HG03469 (cell line): ENCODE measurements at regions not wholly inside any gene's neighbourhood (a gene's known extent, or its start where the extent isn't known, plus 50 kb on each side); places are given as distances from the start of the nearest gene placed in this dataset.
"Not testable (repeated sequence)": the region's sequence is repeated elsewhere in the genome, so short reads cannot be mapped to it uniquely, and the experiment has no call there.

Experiments
- ATAC-seq: cut with Tn5 transposase; IDR thresholded peaks from one replicate; pipeline ENCODE4 v1.9.1; 2021; ENCODE audit warnings: mild to moderate bottlenecking, moderate library complexity, moderate number of reproducible peaks; ENCODE audit not compliant: unreplicated experiment

- no peak for ATAC-seq
These were observed 847.7 kb downstream of the NCAM2 start for GRCh38 chr21:21845901-21846300.

GRCh38 chr21:21851205-21851604 is 853.0 kb downstream of the NCAM2 start:
- ATAC-seq, result no peak

GRCh38 chr21:21851657-21852056 is 853.4 kb downstream of the NCAM2 start:
- no peak for ATAC-seq

GRCh38 chr21:21858502-21859334 is 860.5 kb downstream of the NCAM2 start:
- no peak for ATAC-seq

GRCh38 chr21:21860888-21861287 is 862.7 kb downstream of the NCAM2 start:
- ATAC-seq, result no peak

GRCh38 chr21:21864321-21864840 is 866.2 kb downstream of the NCAM2 start:
- no peak for ATAC-seq

- ATAC-seq, result no peak
These were observed 899.2 kb downstream of the NCAM2 start for GRCh38 chr21:21897275-21897883.

GRCh38 chr21:21898801-21899200 is 900.6 kb downstream of the NCAM2 start:
- no peak for ATAC-seq

GRCh38 chr21:21902416-21902815 is 904.2 kb downstream of the NCAM2 start:
- ATAC-seq, result not testable (repeated sequence)

GRCh38 chr21:21907271-21907670 is 909.1 kb downstream of the NCAM2 start:
- ATAC-seq, result no peak

GRCh38 chr21:21915816-21916215 is 917.6 kb downstream of the NCAM2 start:
- ATAC-seq, result no peak

- ATAC-seq, result no peak
These were observed 923.4 kb downstream of the NCAM2 start for GRCh38 chr21:21921410-21922232.

GRCh38 chr21:21929226-21929625 is 931.0 kb downstream of the NCAM2 start:
- ATAC-seq, result no peak

GRCh38 chr21:21929789-21930188 is 931.6 kb downstream of the NCAM2 start:
- no peak for ATAC-seq

- ATAC-seq, result no peak
These were observed 954.4 kb downstream of the NCAM2 start for GRCh38 chr21:21952566-21952965.

- no peak for ATAC-seq
These were observed 957.0 kb downstream of the NCAM2 start for GRCh38 chr21:21955204-21955603.

GRCh38 chr21:21957490-21957889 is 959.3 kb downstream of the NCAM2 start:
- ATAC-seq, result no peak

- ATAC-seq, result no peak
These were observed 965.7 kb downstream of the NCAM2 start for GRCh38 chr21:21963911-21964310.

GRCh38 chr21:21968810-21969209 is 970.6 kb downstream of the NCAM2 start:
- ATAC-seq, result no peak

- no peak for ATAC-seq
These were observed 971.0 kb downstream of the NCAM2 start for GRCh38 chr21:21969211-21969610.

- ATAC-seq, result no peak
These were observed 973.2 kb downstream of the NCAM2 start for GRCh38 chr21:21971384-21971783.
